ENCODE measurements at regions not wholly inside any gene's neighbourhood (a gene's known extent, or its start where the extent isn't known, plus 50 kb on each side); places are given as distances from the start of the nearest gene placed in this dataset.

DNA sequence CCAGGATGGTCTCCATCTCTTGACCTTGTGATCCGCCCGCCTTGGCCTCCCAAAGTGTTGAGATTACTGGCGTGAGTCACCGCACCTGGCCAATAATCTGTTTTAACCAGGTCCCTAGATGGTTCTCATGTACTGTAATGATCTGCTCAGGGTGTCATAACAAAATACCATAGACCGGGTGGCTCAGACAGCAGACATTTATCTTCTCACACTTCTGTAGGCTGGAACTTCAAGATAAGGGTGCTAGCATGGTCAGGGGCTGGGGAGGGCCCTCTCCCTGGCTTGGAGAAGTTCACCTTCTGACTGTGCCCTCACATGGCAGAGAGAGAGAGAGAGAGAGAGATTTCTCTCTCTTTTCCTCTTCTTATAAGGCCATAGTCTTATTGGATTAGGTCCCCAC lies 279.4 kb upstream of the LYZL1 start (continued):
- TF ChIP-seq, protein P1, sequence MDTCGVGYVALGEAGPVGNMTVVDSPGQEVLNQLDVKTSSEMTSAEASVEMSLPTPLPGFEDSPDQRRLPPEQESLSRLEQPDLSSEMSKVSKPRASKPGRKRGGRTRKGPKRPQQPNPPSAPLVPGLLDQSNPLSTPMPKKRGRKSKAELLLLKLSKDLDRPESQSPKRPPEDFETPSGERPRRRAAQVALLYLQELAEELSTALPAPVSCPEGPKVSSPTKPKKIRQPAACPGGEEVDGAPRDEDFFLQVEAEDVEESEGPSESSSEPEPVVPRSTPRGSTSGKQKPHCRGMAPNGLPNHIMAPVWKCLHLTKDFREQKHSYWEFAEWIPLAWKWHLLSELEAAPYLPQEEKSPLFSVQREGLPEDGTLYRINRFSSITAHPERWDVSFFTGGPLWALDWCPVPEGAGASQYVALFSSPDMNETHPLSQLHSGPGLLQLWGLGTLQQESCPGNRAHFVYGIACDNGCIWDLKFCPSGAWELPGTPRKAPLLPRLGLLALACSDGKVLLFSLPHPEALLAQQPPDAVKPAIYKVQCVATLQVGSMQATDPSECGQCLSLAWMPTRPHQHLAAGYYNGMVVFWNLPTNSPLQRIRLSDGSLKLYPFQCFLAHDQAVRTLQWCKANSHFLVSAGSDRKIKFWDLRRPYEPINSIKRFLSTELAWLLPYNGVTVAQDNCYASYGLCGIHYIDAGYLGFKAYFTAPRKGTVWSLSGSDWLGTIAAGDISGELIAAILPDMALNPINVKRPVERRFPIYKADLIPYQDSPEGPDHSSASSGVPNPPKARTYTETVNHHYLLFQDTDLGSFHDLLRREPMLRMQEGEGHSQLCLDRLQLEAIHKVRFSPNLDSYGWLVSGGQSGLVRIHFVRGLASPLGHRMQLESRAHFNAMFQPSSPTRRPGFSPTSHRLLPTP (IDR thresholded peaks at IDR 0.05; ENCODE audit: borderline replicate concordance, extremely low read depth, insufficient read length) = no peak
- TF ChIP-seq CHD2 (IDR thresholded peaks at IDR 0.05; ENCODE audit: low read depth, low read length) (no peak), E2F5 (CRISPR knock-in tag; IDR thresholded peaks at IDR 0.05) (no peak), GABPA (tag; conservative IDR thresholded peaks at IDR 0.05; ENCODE audit: low read depth) (peak; percentile 26; the same call in 1 of the 2 replicates), SREBF1 (IDR thresholded peaks at IDR 0.05; ENCODE audit: borderline replicate concordance, low read depth, low read length) (no peak), FOS (IDR thresholded peaks at IDR 0.05; ENCODE audit: extremely low read depth, insufficient read length) (peak; percentile 9), TFAM (CRISPR knock-in tag; conservative IDR thresholded peaks at IDR 0.05) (no peak), MXD1 (CRISPR knock-in tag; IDR thresholded peaks at IDR 0.05; ENCODE audit: borderline replicate concordance, poor library complexity, severe bottlenecking) (no peak), HDAC8 (tag; IDR thresholded peaks at IDR 0.05) (no peak), ZBTB11 (CRISPR knock-in tag; IDR thresholded peaks at IDR 0.05) (peak in 1 of 3 experiments; percentile 77; a peak in 2 of 6 replicates), MTF1 (CRISPR knock-in tag; IDR thresholded peaks at IDR 0.05; ENCODE audit: borderline replicate concordance) (no peak), MEF2D (tag; conservative IDR thresholded peaks at IDR 0.05; ENCODE audit: low read depth) (peak; percentile 81; the same call in 1 of the 2 replicates)
- TF ChIP-seq, protein P2, sequence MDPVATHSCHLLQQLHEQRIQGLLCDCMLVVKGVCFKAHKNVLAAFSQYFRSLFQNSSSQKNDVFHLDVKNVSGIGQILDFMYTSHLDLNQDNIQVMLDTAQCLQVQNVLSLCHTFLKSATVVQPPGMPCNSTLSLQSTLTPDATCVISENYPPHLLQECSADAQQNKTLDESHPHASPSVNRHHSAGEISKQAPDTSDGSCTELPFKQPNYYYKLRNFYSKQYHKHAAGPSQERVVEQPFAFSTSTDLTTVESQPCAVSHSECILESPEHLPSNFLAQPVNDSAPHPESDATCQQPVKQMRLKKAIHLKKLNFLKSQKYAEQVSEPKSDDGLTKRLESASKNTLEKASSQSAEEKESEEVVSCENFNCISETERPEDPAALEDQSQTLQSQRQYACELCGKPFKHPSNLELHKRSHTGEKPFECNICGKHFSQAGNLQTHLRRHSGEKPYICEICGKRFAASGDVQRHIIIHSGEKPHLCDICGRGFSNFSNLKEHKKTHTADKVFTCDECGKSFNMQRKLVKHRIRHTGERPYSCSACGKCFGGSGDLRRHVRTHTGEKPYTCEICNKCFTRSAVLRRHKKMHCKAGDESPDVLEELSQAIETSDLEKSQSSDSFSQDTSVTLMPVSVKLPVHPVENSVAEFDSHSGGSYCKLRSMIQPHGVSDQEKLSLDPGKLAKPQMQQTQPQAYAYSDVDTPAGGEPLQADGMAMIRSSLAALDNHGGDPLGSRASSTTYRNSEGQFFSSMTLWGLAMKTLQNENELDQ (CRISPR knock-in tag; IDR thresholded peaks at IDR 0.05; ENCODE audit: borderline replicate concordance) = no peak
